ENCODE measurements at regions not wholly inside any gene's neighbourhood (a gene's known extent, or its start where the extent isn't known, plus 50 kb on each side); places are given as distances from the start of the nearest gene placed in this dataset.

DNA sequence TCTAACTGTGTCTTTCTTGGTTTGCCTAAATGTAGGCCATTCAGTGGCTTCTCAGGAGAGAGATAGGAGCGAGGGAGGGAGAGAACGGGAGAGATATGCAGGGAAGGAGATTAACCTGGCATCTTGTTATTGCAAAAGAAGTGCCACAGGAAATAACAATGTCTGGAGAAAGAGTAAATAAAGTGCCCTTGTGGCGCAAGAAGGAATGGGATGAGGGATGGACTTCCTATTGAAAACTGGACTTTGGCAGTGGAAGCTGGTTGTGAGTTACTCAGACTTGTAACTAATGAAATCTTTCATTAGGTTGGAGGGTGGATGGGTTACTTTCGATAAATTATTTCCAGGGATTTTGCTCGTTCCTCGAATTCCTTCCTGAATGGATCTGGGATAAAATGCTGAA lies 136.1 kb downstream of the LACC1 start:
- Histone ChIP-seq H2AFZ (ENCODE audit: low read length) (no peak overlapping the region), H3K9me3 (ENCODE audit: insufficient read depth in 2 of 2, low read depth in 1 of 2, low read length in 1 of 2) (no peaks in the 10 kb centered on the region), H3K27me3 (replicated peaks in 1 of 4; ENCODE audit: control insufficient read depth in 3 of 4, extremely low read depth in 1 of 4, insufficient read depth in 3 of 4, low read length in 3 of 4) (peaks cover 0 to 1% (median 0%) of the 10 kb centered on the region in 4 experiments; a peak in 1 of 7 replicates), H3K4ac (replicated peaks; ENCODE audit: insufficient read length, low read depth, low read length) (no peak overlapping the region), H3K9ac (replicated peaks in 1 of 4; ENCODE audit: extremely low read depth in 1 of 4, low read depth in 3 of 4, low read length in 3 of 4) (no peak overlapping the region), H3K23ac (ENCODE audit: insufficient read length) (no peak overlapping the region), H3K79me1 (ENCODE audit: low read depth, low read length) (no peaks in the 10 kb centered on the region), H3K4me2 (ENCODE audit: insufficient read depth in 1 of 2, low read depth in 2 of 2, low read length in 2 of 2) (no peak overlapping the region), H2BK120ac (replicated peaks; ENCODE audit: low read depth, low read length) (no peak overlapping the region), H3K23me2 (ENCODE audit: low read depth, low read length) (no peaks in the 10 kb centered on the region; the same call in 1 of the 2 replicates), H2AK5ac (ENCODE audit: low read depth, low read length) (no peak overlapping the region), H3K36me3 (ENCODE audit: control insufficient read depth in 2 of 4, insufficient read depth in 4 of 4, low read length in 3 of 4) (no peaks in the 10 kb centered on the region), H2BK5ac (ENCODE audit: low read depth, low read length) (no peak overlapping the region), H2BK12ac (ENCODE audit: low read depth, low read length) (no peak overlapping the region), H2BK15ac (ENCODE audit: low read length) (no peak overlapping the region), H4K91ac (replicated peaks; ENCODE audit: insufficient read length, low read length) (no peak overlapping the region), H3K56ac (replicated peaks; ENCODE audit: insufficient read length, low read depth, low read length) (no peak overlapping the region), H4K8ac (ENCODE audit: extremely low read depth, insufficient read depth, low read length) (no peak overlapping the region), H3K79me2 (ENCODE audit: control insufficient read depth in 1 of 2, insufficient read depth in 2 of 2, low read length in 2 of 2) (no peaks in the 10 kb centered on the region), H4K20me1 (replicated peaks in 1 of 2; ENCODE audit: control insufficient read depth in 1 of 2, insufficient read depth in 2 of 2, low read length in 2 of 2) (no peaks in the 10 kb centered on the region), H3K4me3 (ENCODE audit: extremely low read depth in 1 of 4, insufficient read depth in 2 of 4, low read depth in 3 of 4, low read length in 4 of 4) (no peak overlapping the region), H3K18ac (ENCODE audit: extremely low read depth, low read length) (no peak overlapping the region), H3K27ac (ENCODE audit: low read depth, low read length) (no peak overlapping the region), H3K4me1 (replicated peaks in 1 of 4; ENCODE audit: control insufficient read depth in 3 of 4, insufficient read depth in 4 of 4, low read length in 3 of 4) (no peaks in the 10 kb centered on the region), H2BK20ac (ENCODE audit: low read length) (no peak overlapping the region), H3K14ac (ENCODE audit: insufficient read length) (no peak overlapping the region), H4K5ac (ENCODE audit: insufficient read length, low read depth, low read length) (no peak overlapping the region)
- ChIA-PET POLR2A (ENCODE audit: partially characterized antibody) (no interaction called here), CTCF (ENCODE audit: partially characterized antibody) (interaction anchor here (1.3 to 1.5 kb wide), 4 partner anchors 16 to 108 kb away, joined by 3 to 4 read pairs (median 3); no protein-coding TSS in a partner anchor)
- DNase-seq (ENCODE audit: low read depth in 1 of 2, low spot score in 2 of 2): no peak
- WGBS, 2 experiments (ENCODE audit: extremely low coverage in 1 of 2, insufficient coverage in 1 of 2, insufficient read length in 1 of 2, insufficient replicate concordance in 2 of 2, low coverage in 1 of 2, low lambda C conversion rate in 2 of 2, missing lambda C conversion rate in 1 of 2): 90% methylated on average over 6 of the region's 6 CpGs; no CpG with 5 or more reads in 1 of the 2 experiments
- FAIRE-seq: no peak
- TF ChIP-seq CBX8 (IDR thresholded peaks at IDR 0.05; ENCODE audit: borderline replicate concordance, low read depth, low read length) (no peak), JUN (IDR thresholded peaks at IDR 0.05; ENCODE audit: low read depth, low read length) (no peak), CTBP2 (IDR thresholded peaks at IDR 0.05; ENCODE audit: borderline replicate concordance, insufficient read depth, insufficient read length, low read length) (no peak), TEAD4 (IDR thresholded peaks at IDR 0.05; ENCODE audit: low read depth, low read length) (no peak), GABPA (IDR thresholded peaks at IDR 0.05; ENCODE audit: borderline replicate concordance, insufficient read depth, low read length) (no peak), HDAC2 (IDR thresholded peaks at IDR 0.05; ENCODE audit: borderline replicate concordance in 1 of 2, low read depth in 2 of 2, low read length in 2 of 2) (no peak), POU5F1 (IDR thresholded peaks at IDR 0.05; ENCODE audit: low read depth, low read length) (no peak), EP300 (IDR thresholded peaks at IDR 0.05; ENCODE audit: borderline replicate concordance in 1 of 2, low read depth in 2 of 2, low read length in 2 of 2) (no peak), RFX5 (IDR thresholded peaks at IDR 0.05; ENCODE audit: borderline replicate concordance, low read depth, low read length) (no peak), KDM5A (IDR thresholded peaks at IDR 0.05; ENCODE audit: low read length) (no peak), RXRA (IDR thresholded peaks at IDR 0.05; ENCODE audit: insufficient read depth, low read depth, low read length) (no peak), TCF12 (IDR thresholded peaks at IDR 0.05; ENCODE audit: low read depth, low read length) (no peak)
- TF ChIP-seq, protein P1, sequence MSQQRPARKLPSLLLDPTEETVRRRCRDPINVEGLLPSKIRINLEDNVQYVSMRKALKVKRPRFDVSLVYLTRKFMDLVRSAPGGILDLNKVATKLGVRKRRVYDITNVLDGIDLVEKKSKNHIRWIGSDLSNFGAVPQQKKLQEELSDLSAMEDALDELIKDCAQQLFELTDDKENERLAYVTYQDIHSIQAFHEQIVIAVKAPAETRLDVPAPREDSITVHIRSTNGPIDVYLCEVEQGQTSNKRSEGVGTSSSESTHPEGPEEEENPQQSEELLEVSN (IDR thresholded peaks at IDR 0.05): no peak
